ENCODE measurements at regions not wholly inside any gene's neighbourhood (a gene's known extent, or its start where the extent isn't known, plus 50 kb on each side); places are given as distances from the start of the nearest gene placed in this dataset.

DNA sequence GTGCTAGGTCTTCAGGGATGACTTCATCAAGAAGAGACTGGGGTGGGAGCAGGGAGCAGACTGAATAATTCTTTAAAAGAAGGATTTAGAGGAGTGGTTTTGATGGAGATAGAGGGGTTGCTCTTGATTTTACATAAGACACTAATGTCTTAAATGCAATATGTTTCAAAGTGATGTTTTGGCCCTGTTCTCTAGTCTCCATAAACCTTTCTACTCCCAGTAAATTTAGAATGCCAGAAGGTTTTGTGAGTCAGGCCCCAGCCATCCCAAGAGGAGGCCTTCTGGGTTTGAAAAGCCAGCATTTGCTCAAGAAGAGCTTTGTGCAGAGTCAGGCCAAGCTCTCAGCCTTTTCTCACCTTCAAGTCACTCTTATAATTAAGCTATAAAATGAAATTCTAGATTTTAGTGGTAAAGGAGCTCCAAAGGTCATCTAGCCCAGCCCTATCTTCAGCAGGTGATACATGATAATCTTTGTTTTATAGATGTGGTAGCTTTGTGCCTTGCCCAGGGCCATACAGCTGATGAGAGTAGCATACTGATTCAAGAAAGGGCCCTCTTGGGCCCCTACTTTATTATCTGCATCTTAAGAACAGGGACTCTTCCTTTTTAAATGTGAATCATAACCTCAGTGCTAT, 122.8 kb upstream of the MTNR1B start:
- no peak for DNase-seq

GRCh38 chr11:92848578-92848977, 120.9 kb upstream of the MTNR1B start:
- DNase-seq: peak; percentile 29

- no peak for DNase-seq
Observed at GRCh38 chr11:92850296-92850826, 119.1 kb upstream of the MTNR1B start.

- no peak for DNase-seq
Observed at GRCh38 chr11:92852229-92852628, 117.2 kb upstream of the MTNR1B start.

DNA sequence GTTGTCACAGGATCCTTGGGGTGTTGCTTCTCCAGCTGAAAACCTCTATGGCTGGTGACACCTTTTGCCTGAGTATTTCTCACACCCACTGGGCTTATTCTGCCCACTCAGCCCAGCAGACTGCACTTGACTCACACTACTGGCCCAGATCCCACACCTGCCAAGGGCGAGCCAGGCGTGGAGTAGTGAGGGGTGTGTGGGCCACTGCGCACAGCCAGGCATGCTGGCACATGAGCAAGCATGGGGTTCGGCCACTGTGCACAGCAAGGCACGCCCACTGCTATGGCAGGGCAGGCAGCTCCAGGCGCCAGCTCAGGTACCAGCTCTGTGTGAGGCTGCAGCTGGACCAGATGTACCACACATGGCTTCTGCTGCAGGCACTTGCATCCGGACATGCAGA, 116.5 kb upstream of the MTNR1B start:
- DNase-seq: peak; percentile 56

GRCh38 chr11:92854162-92854561, 115.3 kb upstream of the MTNR1B start:
- DNase-seq: no peak

DNA sequence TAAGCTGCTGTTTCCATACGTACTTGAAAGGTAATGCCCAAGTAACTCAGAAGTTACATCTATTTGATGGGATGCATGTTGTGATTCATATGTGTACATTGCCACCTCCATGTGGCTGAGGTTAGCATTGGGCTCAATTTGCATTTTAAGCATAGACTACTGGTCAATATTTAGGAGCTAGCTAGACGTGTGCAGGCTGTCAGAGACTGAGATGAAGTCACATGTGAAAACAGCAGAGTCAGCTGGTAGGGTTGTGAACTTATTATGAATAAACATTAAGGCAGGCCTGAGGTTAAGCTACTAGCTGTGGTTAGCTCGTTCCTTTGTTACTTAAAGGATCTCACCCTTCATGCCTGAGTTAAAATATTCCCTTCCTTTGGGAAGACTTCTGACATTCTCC, 114.5 kb upstream of the MTNR1B start:
- peak; percentile 18 for DNase-seq

DNA sequence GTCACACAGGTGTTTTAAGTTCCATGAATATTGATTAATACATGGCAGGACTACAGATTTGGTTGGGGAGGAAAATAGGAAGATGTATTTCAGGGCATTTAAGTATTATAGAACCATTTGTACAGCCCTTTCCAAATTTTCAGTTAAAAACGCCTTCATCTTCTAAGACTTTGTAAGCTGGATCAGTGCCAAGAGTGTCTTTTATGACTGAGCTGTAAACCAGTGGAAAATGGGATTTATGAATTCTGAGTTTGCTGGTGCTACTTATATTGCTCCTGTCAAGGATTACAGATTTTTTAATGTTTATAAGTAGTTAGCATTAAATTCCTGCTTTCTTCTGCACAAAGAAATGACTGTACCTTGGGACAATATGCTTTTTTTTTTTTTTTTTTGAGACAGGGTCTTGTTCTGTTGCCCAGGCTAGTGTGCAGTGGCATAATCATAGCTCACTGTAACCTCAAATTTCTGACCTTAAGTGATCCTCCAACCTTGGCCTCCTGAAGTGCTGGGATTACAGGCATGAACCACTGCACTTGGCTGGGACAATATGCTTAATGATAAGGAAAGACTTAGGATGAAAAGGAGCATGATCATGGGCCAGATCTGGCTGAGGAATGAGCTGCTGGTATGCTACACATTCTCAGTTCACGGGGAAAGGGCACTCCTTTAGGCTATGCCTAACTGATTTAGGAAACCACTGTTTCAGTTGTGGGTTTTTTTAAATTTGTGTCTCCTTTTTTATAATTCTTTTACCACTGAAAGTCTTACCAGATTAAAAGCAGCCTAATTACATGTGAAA, 113.6 kb upstream of the MTNR1B start:
- DNase-seq: no peak

DNA sequence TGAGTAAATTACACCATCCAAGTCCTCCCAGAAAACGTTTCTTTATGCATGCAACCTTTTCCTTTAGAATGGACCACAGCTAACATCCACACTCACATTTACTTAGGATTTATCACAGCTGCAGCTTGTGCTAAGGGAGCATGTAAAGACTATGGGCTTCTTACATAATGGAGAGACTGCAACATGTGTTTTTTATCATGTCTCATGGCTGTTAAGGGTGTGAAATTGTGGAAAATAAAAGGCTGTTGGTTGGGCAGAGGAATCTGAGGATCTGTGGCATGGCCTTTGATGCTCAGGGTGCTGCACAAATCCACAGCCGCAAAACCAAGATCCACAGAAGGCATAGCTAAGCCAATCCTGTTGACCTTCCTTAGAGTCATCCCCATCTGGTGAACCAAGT, 112.0 kb upstream of the MTNR1B start:
- no peak for DNase-seq

- peak; percentile 57 for DNase-seq
Observed at GRCh38 chr11:92859156-92859690, 110.2 kb upstream of the MTNR1B start.

DNA sequence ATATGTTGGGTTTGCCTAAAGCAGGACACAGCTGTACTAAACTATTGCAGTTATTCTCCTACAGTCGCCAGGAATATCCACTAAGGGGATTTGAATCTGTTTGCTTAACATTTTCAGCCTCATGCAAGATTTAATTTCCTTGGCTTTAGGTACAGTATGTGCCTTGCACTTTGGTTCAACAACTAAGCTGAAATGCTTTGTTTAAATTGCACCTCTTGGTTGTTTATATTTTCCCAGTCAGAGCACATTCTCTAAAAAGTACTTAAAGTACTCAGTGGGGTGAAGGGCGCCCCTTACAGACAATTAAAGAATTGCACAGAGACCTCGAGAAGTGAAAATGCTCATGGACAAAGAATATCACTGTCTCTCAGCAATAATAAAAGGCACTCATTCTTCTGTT, 107.8 kb upstream of the MTNR1B start:
- peak; percentile 23 for DNase-seq

DNA sequence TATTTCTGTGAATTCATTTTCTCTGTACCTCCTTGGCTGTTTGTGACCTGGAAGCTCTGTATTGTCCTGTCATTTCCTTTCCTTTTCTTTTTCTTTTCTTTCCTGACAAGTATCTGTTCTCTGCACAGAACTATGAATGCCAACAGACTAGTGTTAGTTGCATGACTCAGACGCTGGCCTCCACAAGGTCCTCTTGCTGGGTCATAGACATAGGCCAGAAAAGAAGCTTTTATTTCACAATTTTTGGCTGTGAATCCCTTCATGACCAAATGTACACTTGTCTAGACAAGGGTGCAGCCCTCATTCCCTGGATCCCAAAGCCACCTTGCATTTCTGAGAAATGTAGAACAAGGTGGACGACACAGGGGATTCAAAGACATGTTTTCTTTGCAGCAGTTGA, 104.1 kb upstream of the MTNR1B start:
- no peak for DNase-seq

GRCh38 chr11:92866679-92867282, 102.7 kb upstream of the MTNR1B start:
- no peak for DNase-seq

GRCh38 chr11:92867913-92868619, 101.4 kb upstream of the MTNR1B start:
- DNase-seq: peak; percentile 93

- no peak for DNase-seq
Observed at GRCh38 chr11:92869716-92870115, 99.7 kb upstream of the MTNR1B start.

GRCh38 chr11:92870196-92870832, 99.1 kb upstream of the MTNR1B start:
- no peak for DNase-seq

- no peak for DNase-seq
Observed at GRCh38 chr11:92873551-92873950, 95.9 kb upstream of the MTNR1B start.

DNA sequence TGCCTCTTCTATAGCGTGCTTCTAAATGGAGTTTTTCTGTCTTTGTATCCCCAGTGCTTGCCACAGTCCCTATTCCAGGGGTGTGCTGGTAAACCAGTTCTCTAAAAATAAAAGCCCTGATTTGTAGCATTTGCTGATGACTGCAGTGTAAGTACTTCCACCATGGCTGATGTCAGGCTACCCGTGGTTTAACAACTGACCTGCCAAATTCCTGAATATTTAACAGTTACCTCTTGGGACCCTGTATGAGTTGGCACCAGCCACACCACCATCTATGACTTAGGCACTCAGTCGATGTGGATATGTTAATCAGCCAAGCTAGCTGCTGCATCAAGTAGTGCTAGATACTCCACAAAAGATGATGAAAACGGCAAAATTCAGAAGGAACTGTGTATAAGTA, 94.0 kb upstream of the MTNR1B start:
- no peak for DNase-seq

DNA sequence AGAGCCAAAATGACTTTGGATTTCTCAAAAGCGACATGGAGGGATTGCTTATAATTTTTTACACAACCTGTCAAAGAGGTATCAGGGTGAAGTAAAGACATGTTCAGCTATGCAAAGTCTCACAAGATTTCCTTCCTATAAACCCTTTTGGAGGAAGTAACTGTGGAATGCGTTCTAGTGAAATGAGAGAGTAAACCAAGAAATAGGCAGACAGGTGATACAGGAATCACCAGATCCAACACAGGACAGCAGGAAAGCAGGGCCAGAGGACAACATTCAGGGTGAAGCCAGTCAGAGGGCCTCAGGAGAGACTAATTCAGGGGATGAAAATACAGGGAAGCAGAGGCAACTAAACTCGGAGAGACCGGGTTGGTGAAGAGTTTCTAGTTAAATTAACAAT, 90.4 kb upstream of the MTNR1B start:
- no peak for DNase-seq

- no peak for DNase-seq
Observed at GRCh38 chr11:92880381-92880780, 89.1 kb upstream of the MTNR1B start.

- no peak for DNase-seq
Observed at GRCh38 chr11:92881940-92882450, 87.5 kb upstream of the MTNR1B start.
